Activated naive CD8-positive, alpha-beta T cell treated with anti-CD3 and anti-CD28 coated beads, Interleukin-2, amount 50 U/mL, for 24 hours (primary cell): ENCODE measurements at regions not wholly inside any gene's neighbourhood (a gene's known extent, or its start where the extent isn't known, plus 50 kb on each side); places are given as distances from the start of the nearest gene placed in this dataset.
"Not testable (repeated sequence)": the region's sequence is repeated elsewhere in the genome, so short reads cannot be mapped to it uniquely, and the experiment has no call there.

Experiments used
- ATAC-seq: fragments of 150-1000 bp; cut with Tn5 transposase; one replicate; pipeline ENCODE4 v1.10.0; 2021
- DNase-seq: peaks from one replicate; pipeline ENCODE4 v3.0.0; 2021
- H3K27ac Mint-ChIP-seq: one replicate; pipeline ENCODE4 v1.8.0; 2021; ENCODE audit warnings: mild to moderate bottlenecking, mixed read lengths
- H3K27me3 Mint-ChIP-seq: one replicate; pipeline ENCODE4 v1.8.0; 2021; ENCODE audit warnings: mixed read lengths
- H3K36me3 Mint-ChIP-seq: one replicate; pipeline ENCODE4 v1.8.0; 2021; ENCODE audit warnings: low read depth, mixed read lengths
- H3K4me1 Mint-ChIP-seq: one replicate; pipeline ENCODE4 v1.8.0; 2021; ENCODE audit warnings: mixed read lengths
- H3K4me3 Mint-ChIP-seq: one replicate; pipeline ENCODE4 v1.8.0; 2021; ENCODE audit warnings: mild to moderate bottlenecking, moderate library complexity, mixed read lengths
- H3K9me3 Mint-ChIP-seq: one replicate; pipeline ENCODE4 v1.8.0; 2021; ENCODE audit warnings: mixed read lengths

DNA sequence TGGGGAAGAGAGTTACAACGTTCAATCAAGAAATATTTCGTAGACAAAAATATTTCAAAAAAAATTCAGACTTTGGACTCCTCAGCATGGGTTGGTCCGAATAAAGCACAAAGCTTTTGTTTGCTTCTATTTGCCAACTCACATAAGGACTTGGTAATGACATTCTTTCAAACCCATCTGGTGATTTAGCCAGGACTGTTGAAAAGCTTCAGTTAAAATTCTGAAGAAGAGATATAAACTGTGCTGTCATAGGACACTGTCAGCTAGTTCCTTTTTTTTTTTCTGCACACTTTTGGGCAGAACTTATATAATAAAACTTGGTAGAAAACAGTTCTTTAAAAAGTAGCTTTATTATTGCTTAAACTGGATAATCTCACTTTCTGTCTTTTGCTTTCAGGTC is 660.8 kb upstream of the SGO1 start:
- peaks cover 5% of the 10 kb centered on the region for H3K9me3 Mint-ChIP-seq
- H3K4me3 Mint-ChIP-seq = no peak overlapping the region
- ATAC-seq (no peak), DNase-seq (no peak)
- no peaks in the 10 kb centered on the region for H3K27me3 Mint-ChIP-seq
- no peaks in the 10 kb centered on the region for H3K36me3 Mint-ChIP-seq
- no peak overlapping the region for H3K27ac Mint-ChIP-seq
- H3K4me1 Mint-ChIP-seq = no peaks in the 10 kb centered on the region

GRCh38 chr3:20846066-20846465 is 660.1 kb upstream of the SGO1 start:
- peaks cover 6% of the 10 kb centered on the region for H3K9me3 Mint-ChIP-seq
- H3K36me3 Mint-ChIP-seq = no peaks in the 10 kb centered on the region
- no peak for ATAC-seq
- no peak overlapping the region for H3K4me3 Mint-ChIP-seq
- no peaks in the 10 kb centered on the region for H3K27me3 Mint-ChIP-seq
- no peaks in the 10 kb centered on the region for H3K4me1 Mint-ChIP-seq
- H3K27ac Mint-ChIP-seq = no peak overlapping the region
- DNase-seq = no peak

DNA sequence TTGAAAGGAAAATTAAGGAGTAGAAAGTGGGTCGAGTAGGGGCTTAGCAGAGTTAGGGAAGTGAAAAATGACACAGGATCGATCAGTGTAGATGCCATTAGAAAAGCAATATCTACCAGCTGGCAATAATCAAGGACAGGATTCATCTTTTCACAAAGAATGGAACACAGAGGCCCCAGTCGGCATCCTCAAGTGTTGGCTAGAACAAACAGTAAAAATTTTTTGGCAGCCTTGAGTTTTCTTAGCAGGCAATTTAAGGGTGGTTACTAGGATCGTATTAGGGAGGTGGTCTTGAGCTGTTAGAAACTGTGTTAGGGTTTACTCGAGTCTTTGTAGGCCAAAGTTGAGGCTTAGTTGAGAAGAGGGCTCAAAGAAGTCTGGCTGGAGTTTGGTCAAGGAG is 658.8 kb upstream of the SGO1 start:
- no peak overlapping the region for H3K4me3 Mint-ChIP-seq
- H3K27ac Mint-ChIP-seq = no peak overlapping the region
- no peaks in the 10 kb centered on the region for H3K36me3 Mint-ChIP-seq
- H3K9me3 Mint-ChIP-seq = peaks cover 6% of the 10 kb centered on the region
- no peaks in the 10 kb centered on the region for H3K27me3 Mint-ChIP-seq
- H3K4me1 Mint-ChIP-seq = no peaks in the 10 kb centered on the region
- DNase-seq = no peak
- no peak for ATAC-seq

DNA sequence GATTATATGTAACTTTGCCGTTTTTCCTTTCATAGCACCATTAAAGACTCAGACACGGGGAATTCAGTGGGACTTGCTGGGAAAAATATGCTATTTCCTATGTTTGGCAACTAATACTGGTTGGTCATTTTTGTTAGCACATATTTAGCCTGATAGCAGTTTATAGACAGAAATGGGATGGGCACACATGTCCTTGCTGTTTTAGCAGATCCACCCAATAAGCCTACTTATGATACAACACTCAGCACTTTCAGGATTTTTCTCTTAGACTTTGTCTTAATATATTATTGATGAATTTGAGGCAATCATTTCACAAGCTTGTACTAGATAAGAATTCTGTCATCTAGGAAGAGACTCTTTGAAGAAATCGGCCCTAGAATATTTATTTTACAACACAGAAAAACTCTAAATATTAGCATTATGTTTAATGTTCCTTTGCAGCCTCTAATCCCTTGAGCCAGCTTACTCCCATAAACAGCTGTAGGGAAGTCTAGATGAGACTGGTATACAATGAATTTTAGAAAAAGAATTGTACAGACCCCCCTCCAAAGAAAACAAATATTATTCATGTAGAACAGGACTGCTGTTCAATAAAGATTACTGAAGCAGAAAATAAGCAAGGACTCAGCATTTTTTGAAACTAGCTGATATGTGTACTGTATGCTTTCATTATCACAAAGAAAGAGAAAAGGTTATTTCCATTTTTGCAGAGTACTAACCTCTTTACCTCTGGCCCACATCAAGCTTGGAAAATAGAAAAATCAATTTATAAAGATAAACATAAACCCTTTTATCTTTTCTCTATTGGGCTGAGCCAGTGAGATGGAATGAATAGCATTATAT is 656.8 kb upstream of the SGO1 start:
- Mint-ChIP-seq H3K9me3 (peaks cover 9% of the 10 kb centered on the region), H3K27ac (no peak overlapping the region), H3K36me3 (no peaks in the 10 kb centered on the region), H3K4me1 (no peaks in the 10 kb centered on the region), H3K4me3 (no peak overlapping the region), H3K27me3 (no peaks in the 10 kb centered on the region)
- ATAC-seq (no peak), DNase-seq (no peak)

- Mint-ChIP-seq H3K27me3 (no peaks in the 10 kb centered on the region), H3K9me3 (peaks cover 9% of the 10 kb centered on the region), H3K27ac (no peak overlapping the region), H3K36me3 (no peaks in the 10 kb centered on the region), H3K4me1 (no peaks in the 10 kb centered on the region), H3K4me3 (no peak overlapping the region)
- ATAC-seq = no peak
- no peak for DNase-seq
Observed at GRCh38 chr3:20842002-20842401, 656.0 kb upstream of the SGO1 start.

DNA sequence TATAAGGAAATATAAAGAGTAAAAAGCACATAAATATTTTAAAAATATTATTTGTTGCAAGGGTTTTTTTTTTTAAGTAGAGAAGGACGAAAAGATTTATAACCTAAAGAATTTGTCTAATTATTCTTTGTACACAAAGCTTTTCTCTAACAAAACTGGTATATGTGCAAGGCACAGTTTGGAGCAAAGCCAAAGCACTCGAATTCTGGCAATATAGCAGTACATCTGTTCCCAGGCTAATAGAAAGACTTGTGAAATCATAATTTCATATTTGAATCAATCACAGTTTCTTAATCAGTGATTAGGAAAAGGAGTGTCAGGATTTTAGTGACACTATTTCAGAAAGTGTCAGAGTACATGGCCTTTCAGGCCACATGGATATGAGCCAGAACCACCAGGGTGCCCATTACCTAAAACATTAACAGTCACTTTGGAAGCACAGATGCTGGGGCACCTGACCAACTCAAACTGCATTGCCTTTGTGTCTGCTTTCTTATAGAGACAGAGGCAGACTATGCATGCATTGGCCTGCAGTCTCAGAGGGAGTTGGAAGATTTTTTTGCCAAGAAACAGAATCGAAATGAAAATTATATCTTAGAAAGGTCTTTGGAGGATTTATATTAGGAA is 651.8 kb upstream of the SGO1 start:
- DNase-seq (no peak), ATAC-seq (no peak)
- Mint-ChIP-seq H3K4me1 (no peaks in the 10 kb centered on the region), H3K36me3 (no peaks in the 10 kb centered on the region), H3K27me3 (no peaks in the 10 kb centered on the region), H3K27ac (no peak overlapping the region), H3K4me3 (no peak overlapping the region), H3K9me3 (peaks cover 21% of the 10 kb centered on the region)

DNA sequence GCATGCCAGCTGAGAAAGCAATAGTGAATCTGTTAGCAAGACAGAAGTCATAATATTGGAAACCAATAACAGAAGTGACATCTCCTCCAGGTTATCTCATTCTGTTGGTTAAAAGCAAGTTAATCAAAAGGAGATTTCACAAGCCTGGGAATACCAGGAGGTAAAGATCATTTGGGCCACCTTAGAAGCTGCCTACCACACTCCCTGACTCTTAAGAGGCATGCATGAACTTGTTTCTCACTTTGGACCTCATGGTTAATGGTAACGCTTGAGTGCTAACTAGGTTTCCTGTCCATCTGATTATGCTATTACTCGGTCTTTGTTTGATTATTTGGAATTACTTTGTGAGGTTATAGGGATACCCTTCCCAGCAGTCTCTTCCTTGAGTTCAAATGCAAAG is 650.8 kb upstream of the SGO1 start:
- Mint-ChIP-seq H3K4me1 (no peaks in the 10 kb centered on the region), H3K4me3 (no peak overlapping the region), H3K27me3 (no peaks in the 10 kb centered on the region), H3K9me3 (peaks cover 18% of the 10 kb centered on the region), H3K36me3 (no peaks in the 10 kb centered on the region), H3K27ac (no peak overlapping the region)
- ATAC-seq (no peak), DNase-seq (no peak)

GRCh38 chr3:20832963-20833362 is 647.0 kb upstream of the SGO1 start:
- ATAC-seq = no peak
- no peak for DNase-seq
- H3K9me3 Mint-ChIP-seq = peaks cover 19% of the 10 kb centered on the region
- H3K4me1 Mint-ChIP-seq = no peaks in the 10 kb centered on the region
- H3K27ac Mint-ChIP-seq = no peak overlapping the region
- no peaks in the 10 kb centered on the region for H3K27me3 Mint-ChIP-seq
- peaks cover 2% of the 10 kb centered on the region for H3K36me3 Mint-ChIP-seq
- H3K4me3 Mint-ChIP-seq = no peak overlapping the region

GRCh38 chr3:20822251-20822650 is 636.2 kb upstream of the SGO1 start:
- Mint-ChIP-seq H3K27me3 (no peaks in the 10 kb centered on the region), H3K27ac (no peak overlapping the region), H3K36me3 (peaks cover 4% of the 10 kb centered on the region), H3K9me3 (peaks cover 34% of the 10 kb centered on the region), H3K4me3 (no peak overlapping the region), H3K4me1 (no peaks in the 10 kb centered on the region)
- no peak for ATAC-seq
- DNase-seq = no peak

GRCh38 chr3:20820872-20821271 is 634.9 kb upstream of the SGO1 start:
- ATAC-seq, H3K27ac Mint-ChIP-seq, DNase-seq, H3K36me3 Mint-ChIP-seq, H3K27me3 Mint-ChIP-seq, H3K4me1 Mint-ChIP-seq, H3K4me3 Mint-ChIP-seq: not testable (repeated sequence)
- H3K9me3 Mint-ChIP-seq = peaks cover 33% of the 10 kb centered on the region

- no peak for ATAC-seq
- Mint-ChIP-seq H3K27ac (no peak overlapping the region), H3K4me3 (no peak overlapping the region), H3K27me3 (no peaks in the 10 kb centered on the region), H3K4me1 (no peaks in the 10 kb centered on the region), H3K9me3 (peaks cover 44% of the 10 kb centered on the region), H3K36me3 (no peaks in the 10 kb centered on the region)
- DNase-seq = no peak
Observed at GRCh38 chr3:20811631-20812030, 625.6 kb upstream of the SGO1 start.

- Mint-ChIP-seq H3K9me3 (peaks cover 44% of the 10 kb centered on the region), H3K4me3 (no peak overlapping the region), H3K27ac (no peak overlapping the region), H3K4me1 (no peaks in the 10 kb centered on the region), H3K36me3 (no peaks in the 10 kb centered on the region), H3K27me3 (no peaks in the 10 kb centered on the region)
- ATAC-seq (no peak), DNase-seq (no peak)
Observed at GRCh38 chr3:20811006-20811405, 625.0 kb upstream of the SGO1 start.

GRCh38 chr3:20810555-20810954 is 624.5 kb upstream of the SGO1 start:
- no peaks in the 10 kb centered on the region for H3K4me1 Mint-ChIP-seq

GRCh38 chr3:20809356-20809755 is 623.4 kb upstream of the SGO1 start:
- no peak for ATAC-seq

More at GRCh38 chr3:20810555-20810954, 624.5 kb upstream of the SGO1 start:
- Mint-ChIP-seq H3K9me3 (peaks cover 44% of the 10 kb centered on the region), H3K27me3 (no peaks in the 10 kb centered on the region), H3K4me3 (no peak overlapping the region), H3K27ac (no peak overlapping the region), H3K36me3 (no peaks in the 10 kb centered on the region)
- DNase-seq = no peak
- no peak for ATAC-seq

GRCh38 chr3:20808864-20809263 is 622.9 kb upstream of the SGO1 start:
- no peak for ATAC-seq
- H3K9me3 Mint-ChIP-seq = peaks cover 37% of the 10 kb centered on the region

More at GRCh38 chr3:20809356-20809755, 623.4 kb upstream of the SGO1 start:
- H3K4me3 Mint-ChIP-seq = no peak overlapping the region
- no peaks in the 10 kb centered on the region for H3K27me3 Mint-ChIP-seq
- H3K36me3 Mint-ChIP-seq = no peaks in the 10 kb centered on the region
- H3K9me3 Mint-ChIP-seq = peaks cover 37% of the 10 kb centered on the region
- DNase-seq = no peak
- H3K27ac Mint-ChIP-seq = no peak overlapping the region
- no peaks in the 10 kb centered on the region for H3K4me1 Mint-ChIP-seq

More at GRCh38 chr3:20808864-20809263, 622.9 kb upstream of the SGO1 start:
- Mint-ChIP-seq H3K27me3 (no peaks in the 10 kb centered on the region), H3K27ac (no peak overlapping the region), H3K4me1 (no peaks in the 10 kb centered on the region), H3K4me3 (no peak overlapping the region), H3K36me3 (no peaks in the 10 kb centered on the region)
- no peak for DNase-seq
